ENCODE measurements at regions not wholly inside any gene's neighbourhood (a gene's known extent, or its start where the extent isn't known, plus 50 kb on each side); places are given as distances from the start of the nearest gene placed in this dataset.

DNA sequence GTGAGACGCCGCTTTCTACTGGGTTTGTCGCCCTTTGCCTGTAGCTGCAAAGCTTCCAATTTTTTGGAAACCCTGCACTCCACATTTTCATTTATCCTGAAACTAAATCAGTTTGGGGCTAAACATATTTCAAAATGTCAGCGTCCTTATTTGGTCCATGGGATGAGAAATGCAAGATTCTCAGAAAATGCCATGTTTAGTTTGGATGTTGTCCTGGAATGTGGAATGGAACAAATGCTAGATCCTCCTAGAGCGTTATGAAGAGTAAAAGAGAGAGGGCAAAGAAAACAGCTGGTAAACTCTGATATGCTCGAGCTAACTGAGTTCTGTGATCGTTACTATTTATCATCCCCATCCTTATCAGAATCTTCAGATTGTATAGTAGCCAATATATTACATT is 236.9 kb downstream of the KLF6 start:
- no peak for FAIRE-seq
- CTCF ChIA-PET, result no interaction called here

DNA sequence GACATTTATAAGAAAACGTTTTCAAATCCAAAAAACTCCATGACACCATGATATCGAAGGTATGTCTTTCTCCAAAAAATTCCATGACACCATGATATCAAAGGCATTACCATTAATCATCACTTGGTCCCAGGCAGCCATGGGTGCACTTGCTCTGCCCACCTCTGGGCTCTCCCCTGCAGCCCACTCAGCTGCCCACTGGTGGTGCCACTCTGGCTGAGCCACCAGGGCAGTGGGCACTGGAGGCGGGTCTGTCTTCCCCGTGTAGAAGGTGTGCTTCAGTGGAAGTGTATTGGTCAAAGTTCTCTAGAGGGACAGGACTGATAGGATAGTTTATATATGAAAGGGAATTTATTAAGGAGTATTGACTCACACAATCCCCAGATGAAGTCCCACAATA is 240.4 kb downstream of the KLF6 start:
- no peak overlapping the region for H3K9ac ChIP-seq (replicated peaks; ENCODE audit: extremely low read depth, insufficient read depth, low read length)
- DNase-seq (ENCODE audit: low read depth, low spot score) (no peak), FAIRE-seq (no peak)
- no peaks in the 10 kb centered on the region for H3K27me3 ChIP-seq (ENCODE audit: control insufficient read depth in 2 of 2, insufficient read depth in 2 of 2, low read length in 2 of 2)
- H3K27ac ChIP-seq (ENCODE audit: insufficient read depth, low read depth, low read length), result no peak overlapping the region
- dilution Hi-C loops (cut with MboI; ENCODE audit: extremely low pct_ligation_motif_present, low sequenced_read_pairs), result no loop called here
- H3K4me3 ChIP-seq (replicated peaks in 1 of 3; ENCODE audit: insufficient read depth in 1 of 3, low read depth in 1 of 3, low read length in 3 of 3), result no peak overlapping the region
- TF ChIP-seq, protein P1, sequence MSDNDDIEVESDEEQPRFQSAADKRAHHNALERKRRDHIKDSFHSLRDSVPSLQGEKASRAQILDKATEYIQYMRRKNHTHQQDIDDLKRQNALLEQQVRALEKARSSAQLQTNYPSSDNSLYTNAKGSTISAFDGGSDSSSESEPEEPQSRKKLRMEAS (IDR thresholded peaks at IDR 0.05; ENCODE audit: insufficient read depth, insufficient read length), result no peak
- TF ChIP-seq, protein P2, sequence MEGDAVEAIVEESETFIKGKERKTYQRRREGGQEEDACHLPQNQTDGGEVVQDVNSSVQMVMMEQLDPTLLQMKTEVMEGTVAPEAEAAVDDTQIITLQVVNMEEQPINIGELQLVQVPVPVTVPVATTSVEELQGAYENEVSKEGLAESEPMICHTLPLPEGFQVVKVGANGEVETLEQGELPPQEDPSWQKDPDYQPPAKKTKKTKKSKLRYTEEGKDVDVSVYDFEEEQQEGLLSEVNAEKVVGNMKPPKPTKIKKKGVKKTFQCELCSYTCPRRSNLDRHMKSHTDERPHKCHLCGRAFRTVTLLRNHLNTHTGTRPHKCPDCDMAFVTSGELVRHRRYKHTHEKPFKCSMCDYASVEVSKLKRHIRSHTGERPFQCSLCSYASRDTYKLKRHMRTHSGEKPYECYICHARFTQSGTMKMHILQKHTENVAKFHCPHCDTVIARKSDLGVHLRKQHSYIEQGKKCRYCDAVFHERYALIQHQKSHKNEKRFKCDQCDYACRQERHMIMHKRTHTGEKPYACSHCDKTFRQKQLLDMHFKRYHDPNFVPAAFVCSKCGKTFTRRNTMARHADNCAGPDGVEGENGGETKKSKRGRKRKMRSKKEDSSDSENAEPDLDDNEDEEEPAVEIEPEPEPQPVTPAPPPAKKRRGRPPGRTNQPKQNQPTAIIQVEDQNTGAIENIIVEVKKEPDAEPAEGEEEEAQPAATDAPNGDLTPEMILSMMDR (IDR thresholded peaks at IDR 0.05; ENCODE audit: extremely low read depth in 1 of 2, insufficient read depth in 1 of 2, low read depth in 1 of 2, low read length in 2 of 2), result no peak
- TF ChIP-seq JUN (IDR thresholded peaks at IDR 0.05; ENCODE audit: borderline replicate concordance, insufficient read depth, insufficient read length, low read depth), result no peak
- H3K9me3 ChIP-seq (replicated peaks; ENCODE audit: control insufficient read depth, insufficient read depth, low read length), result no peaks in the 10 kb centered on the region
- H3K4me2 ChIP-seq (ENCODE audit: insufficient read depth, low read length), result no peak overlapping the region
- intact Hi-C loops (cut with micrococcal nuclease), result no loop called here
- H3K4me1 ChIP-seq (ENCODE audit: control insufficient read depth, extremely low read depth, insufficient read depth, low read length), result peaks cover 13% of the 10 kb centered on the region
- POLR2A ChIA-PET, result no interaction called here
- no peaks in the 10 kb centered on the region for H4K20me1 ChIP-seq (replicated peaks; ENCODE audit: control insufficient read depth, extremely low read depth, insufficient read depth, low read length)
- CTCF ChIA-PET, result no interaction called here
- H3K36me3 ChIP-seq (ENCODE audit: control insufficient read depth in 2 of 2, extremely low read depth in 1 of 2, insufficient read depth in 2 of 2, low read length in 2 of 2), result no peaks in the 10 kb centered on the region
- no peaks in the 10 kb centered on the region for H3K9me1 ChIP-seq (replicated peaks; ENCODE audit: control insufficient read depth, extremely low read depth, insufficient read depth, low read length)
- no peak overlapping the region for H2AFZ ChIP-seq (ENCODE audit: low read depth, low read length)
- BruUV-seq (replicated peaks), result no TSS peak
- no peaks in the 10 kb centered on the region for H3K79me2 ChIP-seq (ENCODE audit: control insufficient read depth, insufficient read depth, low read length)

More for the DNA sequence above, 236.9 kb downstream of the KLF6 start:
- H3K4me3 ChIP-seq (replicated peaks in 1 of 3; ENCODE audit: insufficient read depth in 1 of 3, low read depth in 1 of 3, low read length in 3 of 3), result no peak overlapping the region
- no peaks in the 10 kb centered on the region for H3K9me1 ChIP-seq (replicated peaks; ENCODE audit: control insufficient read depth, extremely low read depth, insufficient read depth, low read length)
- H3K27ac ChIP-seq (ENCODE audit: insufficient read depth, low read depth, low read length), result no peak overlapping the region
- no TSS peak for BruUV-seq (replicated peaks)
- no peak overlapping the region for H2AFZ ChIP-seq (ENCODE audit: low read depth, low read length)
- POLR2A ChIA-PET, result no interaction called here
- peaks cover 5% of the 10 kb centered on the region for H3K4me1 ChIP-seq (ENCODE audit: control insufficient read depth, extremely low read depth, insufficient read depth, low read length)
- H3K79me2 ChIP-seq (ENCODE audit: control insufficient read depth, insufficient read depth, low read length), result no peaks in the 10 kb centered on the region
- H3K4me2 ChIP-seq (ENCODE audit: insufficient read depth, low read length), result no peak overlapping the region
- TF ChIP-seq POLR2A (IDR thresholded peaks at IDR 0.05; ENCODE audit: low read depth, low read length) (no peak), EZH2 (IDR thresholded peaks at IDR 0.05; ENCODE audit: borderline replicate concordance, low read depth, low read length, severe bottlenecking) (no peak), FOS (IDR thresholded peaks at IDR 0.05; ENCODE audit: borderline replicate concordance, insufficient read depth, low read length) (no peak), POLR2AphosphoS5 (IDR thresholded peaks at IDR 0.05; ENCODE audit: insufficient read depth, low read depth, low read length) (no peak)
- TF ChIP-seq, protein P1 (IDR thresholded peaks at IDR 0.05; ENCODE audit: insufficient read depth, insufficient read length), result no peak
- TF ChIP-seq, protein P2 (IDR thresholded peaks at IDR 0.05; ENCODE audit: extremely low read depth in 1 of 2, insufficient read depth in 1 of 2, low read depth in 1 of 2, low read length in 2 of 2), result no peak
- intact Hi-C loops (cut with micrococcal nuclease), result no loop called here
- H3K27me3 ChIP-seq (ENCODE audit: control insufficient read depth in 2 of 2, insufficient read depth in 2 of 2, low read length in 2 of 2), result no peaks in the 10 kb centered on the region
- no peak overlapping the region for H3K9ac ChIP-seq (replicated peaks; ENCODE audit: extremely low read depth, insufficient read depth, low read length)
- no peaks in the 10 kb centered on the region for H4K20me1 ChIP-seq (replicated peaks; ENCODE audit: control insufficient read depth, extremely low read depth, insufficient read depth, low read length)
- DNase-seq (ENCODE audit: low read depth, low spot score), result peak; percentile 48
- dilution Hi-C loops (cut with MboI; ENCODE audit: extremely low pct_ligation_motif_present, low sequenced_read_pairs), result no loop called here
- H3K36me3 ChIP-seq (ENCODE audit: control insufficient read depth in 2 of 2, extremely low read depth in 1 of 2, insufficient read depth in 2 of 2, low read length in 2 of 2), result no peaks in the 10 kb centered on the region
- no peaks in the 10 kb centered on the region for H3K9me3 ChIP-seq (replicated peaks; ENCODE audit: control insufficient read depth, insufficient read depth, low read length)
